H1 (cell line): ENCODE measurements at regions not wholly inside any gene's neighbourhood (a gene's known extent, or its start where the extent isn't known, plus 50 kb on each side); places are given as distances from the start of the nearest gene placed in this dataset.

ENCODE experiments used
- CHD7 ChIP-seq: fragments of 300-600 bp; sonication (generic); IDR thresholded peaks from 2 replicates; pipeline ENCODE4 v1.7.1; 2012; ENCODE audit warnings: low read length, moderate library complexity, mild to moderate bottlenecking, inconsistent platforms; ENCODE audit not compliant: insufficient replicate concordance
- NRF1 ChIP-seq: IDR thresholded peaks from 2 replicates; pipeline ENCODE4 v1.6.1; 2011; ENCODE audit warnings: mild to moderate bottlenecking, low read depth, low read length, improper control_type of control experiment
- SRF ChIP-seq: IDR thresholded peaks from 2 replicates; pipeline ENCODE4 v1.6.1; 2011; ENCODE audit warnings: mild to moderate bottlenecking, low read depth, low read length, moderate library complexity

DNA sequence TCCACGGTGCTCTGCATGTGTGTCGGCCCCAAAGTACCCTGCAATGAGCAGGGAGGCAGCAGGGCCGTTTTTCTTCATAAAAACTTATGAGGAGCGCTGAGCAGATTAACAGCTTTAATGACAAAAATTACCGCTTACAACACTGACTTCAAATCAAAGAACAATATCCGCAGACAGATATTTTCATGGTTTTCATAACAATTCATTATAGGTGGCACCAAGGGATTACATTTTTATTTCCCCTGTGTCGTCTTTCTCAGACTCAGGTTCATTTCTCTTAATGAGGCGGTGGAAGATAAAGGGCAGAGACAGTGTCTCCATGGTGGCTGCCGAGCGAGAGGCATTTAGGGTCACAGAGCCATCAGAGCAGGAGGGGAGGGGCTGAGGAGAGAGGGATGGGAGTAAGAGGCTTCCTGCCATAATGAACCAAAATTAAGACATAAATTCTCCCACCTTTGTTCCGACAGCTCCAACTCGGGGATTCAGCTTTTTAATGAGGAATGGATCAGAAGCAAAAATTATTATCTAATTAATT, 240.7 kb upstream of the CLINT1 start (continued):
- TF ChIP-seq CHD7, result no peak
- no peak for TF ChIP-seq NRF1
- no peak for TF ChIP-seq SRF
